Superior temporal gyrus (tissue), 1 donor: ENCODE measurements at regions not wholly inside any gene's neighbourhood (a gene's known extent, or its start where the extent isn't known, plus 50 kb on each side); places are given as distances from the start of the nearest gene placed in this dataset.
"Not testable (repeated sequence)": the region's sequence is repeated elsewhere in the genome, so short reads cannot be mapped to it uniquely, and the experiment has no call there.

ENCODE experiments used
- DNase-seq: peaks from one replicate; pipeline ENCODE4 v3.0.0-alpha.2; 2016; ENCODE audit errors: extremely low spot score

DNA sequence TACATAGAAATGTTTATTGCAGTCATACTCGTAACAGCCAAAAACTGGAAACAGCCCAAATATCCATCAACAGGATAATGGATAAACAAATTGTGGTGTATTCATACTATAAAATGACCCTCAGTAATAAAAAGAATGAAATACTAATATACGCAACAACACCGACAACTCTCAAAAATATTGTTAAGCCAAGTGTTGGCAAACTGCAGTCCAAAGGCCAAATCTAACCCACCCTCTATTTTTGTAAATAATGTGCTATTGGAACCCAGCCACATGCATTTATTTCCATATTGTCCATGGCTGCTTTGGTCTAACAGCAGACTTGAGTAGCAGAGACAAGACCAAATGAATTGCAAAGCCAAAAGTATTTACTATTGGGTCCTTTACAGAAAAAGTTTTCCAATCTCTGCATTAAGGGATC, 151.0 kb downstream of the MREG start:
- DNase-seq = no peak

DNA sequence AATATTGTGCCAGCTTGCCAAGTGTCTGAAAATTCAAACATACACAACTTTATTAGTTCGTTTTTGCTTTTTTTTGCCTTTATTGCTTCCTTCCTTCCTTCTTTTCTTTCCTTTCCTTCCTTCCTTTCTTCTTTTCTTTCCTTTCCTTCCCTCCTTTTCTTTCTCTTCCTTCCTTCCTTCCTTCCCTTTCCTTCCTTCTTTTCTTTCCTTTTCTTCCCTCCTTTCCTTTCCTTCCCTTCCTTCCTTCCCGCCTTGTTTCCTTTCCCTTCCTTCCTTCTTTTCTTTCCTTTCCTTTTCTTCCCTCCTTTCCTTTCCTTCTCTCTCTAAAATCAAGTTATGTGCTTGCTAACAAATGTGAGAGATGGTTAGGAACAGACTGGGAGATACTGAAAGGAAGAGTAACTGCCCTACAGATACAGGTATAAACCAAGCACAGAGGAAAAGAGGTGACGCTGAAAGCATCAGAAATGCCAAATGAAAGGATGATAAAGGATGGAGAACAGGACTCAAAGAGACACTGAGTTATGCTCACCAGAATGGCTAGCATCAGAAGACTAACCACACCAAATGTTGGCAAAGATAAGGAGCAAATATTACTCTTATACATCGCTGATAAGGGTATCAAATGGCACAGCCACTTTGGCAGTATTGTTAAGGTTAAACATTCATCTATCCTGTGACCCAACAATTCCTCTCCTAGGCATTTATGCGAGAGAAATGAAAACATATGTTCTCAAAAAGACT, 151.6 kb downstream of the MREG start:
- DNase-seq = no peak

DNA sequence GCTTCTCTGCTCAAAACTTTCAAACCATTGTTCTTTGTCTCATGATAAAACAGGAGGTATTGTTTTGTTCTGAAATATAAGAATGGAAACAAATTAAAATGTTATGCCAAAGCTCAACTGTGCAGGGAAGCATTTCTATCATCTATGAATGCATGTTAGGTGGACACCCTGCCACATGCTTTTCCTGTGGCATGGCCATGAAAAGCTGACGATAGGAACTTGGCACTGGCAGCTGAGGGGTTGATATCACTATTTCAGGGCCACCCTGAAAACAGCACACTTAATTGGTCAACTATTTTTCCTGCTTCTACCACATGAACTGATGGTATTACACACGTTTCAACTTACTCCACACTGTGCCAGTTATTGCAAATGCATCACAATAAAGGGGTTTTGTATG, 157.3 kb downstream of the MREG start:
- DNase-seq = no peak

DNA sequence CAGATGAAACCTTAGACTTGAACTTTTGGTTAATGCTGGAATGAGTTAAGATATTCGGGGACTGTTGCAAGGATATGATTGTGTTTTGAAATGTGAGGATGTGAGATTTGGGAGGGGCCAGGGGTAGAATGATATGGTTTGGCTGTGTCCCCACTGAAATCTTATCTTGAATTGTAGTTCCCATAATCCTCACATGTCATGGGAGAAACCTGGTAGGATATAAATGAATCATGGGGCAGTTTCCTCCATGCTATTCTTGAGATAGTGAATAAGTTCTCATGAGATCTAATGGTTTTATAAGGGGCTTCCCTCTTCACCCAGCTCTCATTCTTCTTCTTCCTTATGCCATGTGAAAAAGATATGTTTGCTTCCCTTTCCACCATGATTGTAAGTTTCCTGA, 158.0 kb downstream of the MREG start:
- not testable (repeated sequence) for DNase-seq

DNA sequence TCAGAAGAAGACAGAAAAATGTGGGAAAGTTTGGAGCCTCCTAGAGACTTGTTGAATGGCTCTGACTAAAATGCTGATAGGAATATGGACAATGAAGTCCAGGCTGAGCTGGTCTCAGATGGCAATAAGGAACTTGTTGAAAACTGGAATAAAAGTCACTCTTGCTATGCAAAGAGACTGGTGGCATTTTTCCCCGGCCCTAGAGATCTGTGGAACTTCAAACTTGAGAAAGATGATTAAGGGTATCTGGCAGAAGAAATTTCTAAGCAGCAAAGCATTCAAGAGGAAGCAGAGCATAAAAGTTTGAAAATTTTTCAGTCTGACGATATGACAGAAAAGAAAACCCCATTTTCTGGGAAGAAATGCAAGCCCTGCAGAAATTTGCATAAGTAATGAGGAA, 159.3 kb downstream of the MREG start:
- no peak for DNase-seq

DNA sequence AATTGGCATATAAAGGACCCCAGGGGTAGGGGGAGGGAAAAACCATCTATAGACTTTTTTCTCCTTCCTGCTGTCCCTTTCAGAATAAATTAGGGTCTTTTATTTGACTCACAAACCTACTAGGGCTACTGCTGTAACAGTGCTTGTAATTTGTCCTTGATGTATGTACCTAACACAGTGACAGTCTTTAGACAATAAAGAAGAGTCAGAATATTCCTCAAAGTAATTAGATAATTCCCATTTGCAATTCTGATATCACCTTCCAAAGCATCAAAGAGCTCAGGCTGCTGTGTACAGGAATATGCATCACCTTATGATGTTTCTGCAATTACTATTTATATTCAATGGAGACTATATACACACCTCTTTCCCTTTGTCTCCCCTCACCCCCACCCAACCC, 161.7 kb downstream of the MREG start:
- no peak for DNase-seq

DNA sequence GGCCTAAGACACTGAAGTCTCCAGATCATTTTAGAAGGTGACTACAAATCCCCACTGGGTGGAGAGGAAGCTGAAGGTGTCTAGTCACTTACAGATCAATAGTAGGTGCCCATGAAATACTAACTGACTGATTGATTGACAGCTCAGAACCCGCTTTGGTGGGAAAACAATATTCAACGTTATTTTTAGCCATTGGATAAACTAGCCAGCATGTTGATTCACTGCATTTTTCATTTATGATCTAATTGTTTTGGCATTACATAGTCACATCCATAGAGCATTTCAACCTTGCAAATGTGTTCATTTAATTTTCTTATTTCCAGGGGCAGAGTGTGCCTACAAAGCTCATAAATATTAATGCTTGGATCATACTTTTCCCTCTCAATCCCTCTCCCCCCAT, 162.3 kb downstream of the MREG start:
- DNase-seq = no peak

DNA sequence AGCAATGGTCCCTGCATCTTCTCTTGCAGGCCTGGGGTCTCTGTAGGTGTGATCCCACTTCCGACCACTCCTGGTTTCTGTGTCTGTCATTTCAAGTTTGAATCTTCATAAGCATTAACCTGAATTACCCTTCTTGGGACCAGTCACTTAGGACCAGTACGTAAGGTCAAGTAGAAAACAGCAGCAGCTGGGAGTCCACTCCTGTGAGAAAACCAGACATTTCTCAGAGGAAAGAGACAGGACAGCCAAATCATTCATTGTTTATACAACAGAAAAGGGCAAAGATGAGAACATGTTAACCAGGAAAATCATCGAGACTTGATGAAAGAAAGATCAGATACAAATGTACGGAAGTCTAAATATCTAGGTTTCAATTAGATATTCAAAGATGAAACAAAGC, 163.0 kb downstream of the MREG start:
- DNase-seq = no peak

DNA sequence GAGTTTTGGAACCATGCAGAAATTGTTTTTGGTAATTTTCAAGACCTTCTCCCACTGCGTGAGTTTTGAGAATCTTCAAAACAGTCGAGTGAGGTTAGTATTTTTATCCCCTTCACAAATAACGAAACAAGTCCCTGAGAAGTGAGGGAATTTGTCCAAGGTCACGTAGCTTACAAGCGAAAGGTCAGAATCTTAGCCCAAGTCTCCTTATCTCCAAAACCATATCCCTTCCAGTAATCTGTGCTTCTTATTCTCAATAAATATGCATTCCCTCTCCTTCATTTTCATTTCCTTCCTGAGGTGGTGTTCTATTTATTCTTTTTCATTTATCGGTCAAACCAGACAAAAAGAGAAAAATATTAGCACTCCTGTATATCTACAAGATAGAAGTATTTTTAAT, 163.6 kb downstream of the MREG start:
- no peak for DNase-seq

DNA sequence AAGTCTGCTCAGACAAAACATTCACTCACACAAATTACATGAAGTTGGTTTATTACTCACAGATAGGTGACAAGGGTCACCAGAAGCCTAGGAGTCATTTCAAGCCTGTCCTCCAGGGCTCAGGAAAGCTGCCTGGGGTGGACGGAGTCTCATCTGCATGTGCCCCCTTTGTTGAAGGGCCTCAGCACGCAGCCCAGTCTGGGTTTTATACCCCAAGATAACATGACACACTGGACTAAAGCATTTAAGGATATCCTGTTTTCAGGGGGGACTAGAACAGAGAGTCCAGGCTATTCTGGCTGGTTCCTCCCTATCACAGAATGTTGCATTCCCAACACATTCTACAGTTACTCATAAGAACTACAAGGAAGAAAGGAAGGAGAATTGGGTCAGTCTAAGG, 164.7 kb downstream of the MREG start:
- DNase-seq = no peak

DNA sequence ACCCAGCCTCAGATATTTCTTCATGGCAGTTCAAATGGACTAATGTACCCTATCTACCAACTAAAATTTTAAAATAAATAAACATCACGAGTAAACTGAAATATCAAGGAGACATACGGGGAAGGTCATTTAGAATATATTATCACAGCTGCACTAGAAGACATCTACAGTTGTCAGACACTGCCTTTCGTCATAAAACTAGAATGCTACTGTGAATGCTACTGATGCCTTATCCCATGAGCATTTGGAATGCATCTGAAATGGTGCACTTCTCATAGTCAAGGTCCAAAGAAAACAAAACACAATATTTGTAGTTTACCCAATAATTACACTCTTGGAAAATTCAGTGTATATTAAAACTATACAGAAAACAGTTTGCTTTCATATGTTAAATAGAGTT, 165.2 kb downstream of the MREG start:
- no peak for DNase-seq

DNA sequence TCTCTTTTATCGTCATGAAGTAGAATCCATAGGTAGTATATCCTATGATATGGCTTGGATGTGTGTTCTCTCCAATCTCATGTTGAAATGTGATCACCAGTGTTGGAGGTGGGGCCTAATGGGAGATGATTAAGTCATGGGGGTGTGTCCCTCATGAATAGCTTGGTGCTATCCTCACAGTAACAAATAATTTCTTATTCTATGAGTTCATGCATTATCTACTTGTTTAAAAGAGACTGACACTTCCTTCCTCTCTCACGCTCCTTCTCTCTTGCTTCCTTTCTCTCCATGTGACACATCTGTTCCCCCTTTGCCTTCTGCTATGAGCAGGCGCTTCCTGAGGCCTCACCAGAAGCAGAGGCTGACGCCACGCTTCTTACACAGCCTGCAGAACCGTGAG, 165.6 kb downstream of the MREG start:
- no peak for DNase-seq

DNA sequence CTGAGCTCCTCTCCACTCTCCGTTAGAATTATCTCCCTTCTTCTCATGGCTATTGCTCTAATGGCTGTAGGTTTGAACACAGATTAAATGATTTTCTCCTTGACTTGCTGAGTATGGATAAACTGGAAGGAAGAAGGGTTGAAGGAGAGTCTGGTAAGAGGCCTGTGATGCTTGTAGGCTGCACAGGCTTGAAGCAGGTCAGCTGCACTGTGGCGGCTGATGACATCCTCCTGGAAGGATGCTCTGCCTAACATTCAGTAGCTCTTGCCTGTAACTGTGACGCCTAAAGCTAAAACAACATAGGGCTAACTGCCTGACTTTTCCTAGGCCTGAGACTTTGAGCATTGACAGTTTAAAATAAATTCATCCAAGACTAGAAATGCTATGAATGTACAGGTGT, 166.3 kb downstream of the MREG start:
- DNase-seq = no peak

DNA sequence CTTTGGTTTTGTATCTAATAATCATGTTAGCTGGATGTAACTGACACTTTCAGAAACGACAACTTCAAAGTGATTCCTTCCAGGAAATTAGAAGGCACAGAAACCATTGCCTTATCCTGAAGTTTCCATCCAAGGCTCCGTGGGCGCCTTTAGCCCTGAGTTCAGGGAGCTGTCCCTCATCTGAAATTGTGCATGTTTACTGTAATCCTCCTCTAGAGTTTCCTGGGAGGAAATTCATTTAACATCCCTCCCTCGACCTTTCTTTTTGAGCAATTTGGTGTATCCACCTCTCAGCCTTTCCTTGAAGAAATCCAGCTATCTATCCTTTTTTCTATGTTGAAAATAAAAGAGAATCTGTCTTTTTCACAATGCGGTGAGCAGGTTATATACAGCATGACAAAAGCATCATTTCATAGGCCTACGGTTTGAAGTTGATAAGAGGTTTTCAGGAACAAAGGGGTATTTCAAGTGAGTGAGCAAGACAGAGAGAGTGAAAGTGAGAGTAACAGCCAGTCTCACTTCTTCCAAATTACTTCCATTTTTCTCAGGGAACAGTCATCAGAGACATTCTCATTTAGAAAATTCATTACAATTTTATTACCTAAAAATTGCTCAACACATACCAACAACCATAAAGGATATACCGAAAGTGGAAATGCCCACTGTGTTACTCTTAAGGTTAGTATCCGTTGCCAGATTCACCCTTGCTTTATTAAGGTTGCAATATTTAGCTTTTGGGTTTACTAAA, 167.3 kb downstream of the MREG start:
- DNase-seq = no peak

DNA sequence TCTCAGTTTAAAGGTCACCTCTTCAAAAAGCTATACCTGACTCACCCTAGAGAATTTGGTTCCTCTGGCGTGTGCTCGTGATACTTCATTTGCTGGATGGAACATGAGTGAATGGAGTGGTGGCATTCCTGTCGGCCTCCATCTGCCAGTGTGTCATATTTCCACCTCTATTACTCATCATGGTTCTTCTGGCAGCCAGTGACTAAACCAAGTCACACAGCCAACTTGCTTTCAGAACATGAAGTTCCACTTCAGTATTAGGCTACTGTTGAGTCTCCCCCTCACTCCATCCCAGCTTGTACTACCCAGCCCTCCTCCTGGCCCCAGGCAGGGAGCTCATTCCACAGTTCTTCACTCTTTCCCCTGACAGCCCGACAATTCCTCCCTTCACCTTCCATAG, 169.8 kb downstream of the MREG start:
- DNase-seq = peak; percentile 57

DNA sequence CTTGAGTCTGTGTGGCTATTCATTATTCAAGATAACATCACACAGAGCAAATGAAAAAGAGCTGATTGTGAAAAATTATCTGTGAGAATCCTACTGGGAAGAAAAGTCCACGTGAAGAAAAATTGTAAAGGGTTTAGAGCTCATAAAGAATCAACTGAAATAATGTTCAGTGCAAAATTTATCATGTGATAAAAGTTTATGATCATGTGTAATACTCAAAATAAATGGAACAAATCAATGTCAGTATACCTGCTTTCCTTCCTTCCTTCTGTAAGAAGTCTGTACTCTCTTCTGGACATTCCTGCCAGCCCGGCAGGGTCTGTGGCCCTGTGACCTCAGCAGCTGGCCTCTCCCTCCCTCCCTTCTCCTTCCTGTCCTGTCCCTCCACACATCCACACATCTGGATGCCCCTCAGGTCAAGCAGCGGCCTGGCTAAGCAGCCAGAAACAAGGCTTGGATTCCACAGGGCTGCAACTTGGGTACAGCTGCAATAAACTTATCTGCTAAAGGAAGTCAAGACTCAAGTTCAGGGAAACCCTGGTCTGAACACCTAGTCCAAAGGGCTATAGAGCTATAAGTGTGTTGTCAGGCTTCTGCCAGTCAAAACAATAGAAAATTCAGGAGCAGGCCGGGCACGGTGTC, 172.1 kb downstream of the MREG start:
- DNase-seq = no peak

DNA sequence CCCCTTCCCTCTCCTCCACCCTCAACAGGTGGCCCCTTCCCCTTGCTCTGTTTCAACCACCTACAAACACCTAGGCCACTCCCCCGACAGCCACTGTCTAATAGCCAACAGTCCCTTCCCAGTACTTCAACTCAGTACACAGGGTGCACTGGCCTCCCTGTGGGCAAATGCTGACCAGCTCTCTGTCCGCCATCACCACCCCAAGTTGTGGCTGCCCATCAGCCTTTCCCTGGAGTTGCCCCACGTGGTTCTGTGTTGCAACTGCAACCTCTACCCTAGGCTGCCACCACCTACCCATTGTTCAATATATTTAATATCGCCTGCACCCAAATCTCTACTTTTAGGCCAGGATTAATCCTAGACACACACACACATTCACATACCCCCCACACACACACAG, 173.5 kb downstream of the MREG start:
- no peak for DNase-seq

DNA sequence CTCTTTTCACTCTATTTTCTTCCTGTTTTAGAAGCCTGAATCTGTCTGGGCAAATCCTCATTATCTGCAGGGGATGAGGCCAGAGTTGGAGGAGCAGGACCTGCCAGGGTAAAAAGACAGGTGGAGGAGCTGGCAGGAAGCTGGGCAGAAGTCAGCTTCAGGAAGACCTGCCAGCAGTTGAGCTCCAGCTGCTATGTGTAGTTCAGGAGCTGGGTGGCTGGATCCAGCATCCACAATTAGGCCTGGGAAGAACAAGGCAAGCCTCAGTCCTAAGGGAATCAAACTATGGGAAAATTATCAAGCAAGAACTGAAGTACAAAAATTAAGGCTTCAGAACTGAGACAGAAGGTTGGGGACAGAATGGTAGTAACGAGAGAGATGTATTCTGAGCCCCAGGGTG, 174.0 kb downstream of the MREG start:
- no peak for DNase-seq

DNA sequence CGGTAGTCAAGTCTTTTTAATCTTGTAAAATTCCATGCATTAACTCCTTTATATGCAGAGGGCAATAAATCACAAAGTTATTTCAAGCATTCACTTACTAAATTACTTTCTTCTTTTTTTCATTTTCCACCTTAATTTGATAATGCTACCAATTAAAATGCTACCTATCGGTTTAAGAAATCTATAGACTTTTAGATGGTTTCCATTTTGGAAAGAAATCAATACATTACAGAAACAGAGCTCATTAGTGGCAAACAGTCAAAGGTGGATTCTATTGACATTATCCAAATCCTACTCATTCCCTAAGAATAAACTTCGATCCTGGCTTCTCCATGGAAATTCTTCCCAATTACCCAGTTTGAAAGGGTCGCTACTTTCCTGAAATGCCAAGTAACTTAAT, 176.5 kb downstream of the MREG start:
- DNase-seq = no peak

DNA sequence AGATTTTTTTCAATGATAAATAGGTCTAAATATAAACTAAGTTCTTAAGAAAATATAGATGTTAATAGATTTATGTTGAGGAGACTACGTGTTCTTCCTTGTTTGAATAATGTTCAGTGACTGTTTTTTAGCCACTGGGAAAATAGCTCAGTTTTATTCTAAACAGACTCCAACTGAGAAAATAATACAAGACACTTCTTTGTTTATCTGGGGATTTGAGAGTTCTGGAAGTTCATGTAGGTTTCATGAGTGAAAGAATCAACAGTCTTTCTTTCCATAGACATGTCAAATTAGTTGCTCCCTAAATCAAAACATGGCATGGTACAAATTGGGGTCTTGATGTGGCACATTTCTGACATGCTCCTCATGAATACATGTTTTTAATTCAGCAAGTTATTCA, 177.7 kb downstream of the MREG start:
- no peak for DNase-seq

DNA sequence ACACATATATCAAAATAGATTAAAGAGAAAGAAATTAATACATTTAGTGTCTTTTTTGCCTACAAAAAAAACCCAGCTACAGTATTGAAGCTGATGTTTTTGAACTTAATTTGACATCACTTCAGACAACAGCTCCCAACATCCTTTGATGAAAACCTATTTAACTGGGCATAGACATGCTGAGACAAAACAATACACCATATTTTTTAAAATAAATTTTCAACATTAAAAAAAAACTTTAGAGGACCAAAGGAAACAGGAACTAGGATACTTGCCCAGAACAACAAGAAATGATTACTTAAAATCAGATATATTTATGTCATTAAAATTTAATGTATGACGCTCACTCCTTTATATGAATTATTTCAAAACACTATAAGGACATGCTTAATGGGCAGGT, 178.1 kb downstream of the MREG start:
- no peak for DNase-seq

DNA sequence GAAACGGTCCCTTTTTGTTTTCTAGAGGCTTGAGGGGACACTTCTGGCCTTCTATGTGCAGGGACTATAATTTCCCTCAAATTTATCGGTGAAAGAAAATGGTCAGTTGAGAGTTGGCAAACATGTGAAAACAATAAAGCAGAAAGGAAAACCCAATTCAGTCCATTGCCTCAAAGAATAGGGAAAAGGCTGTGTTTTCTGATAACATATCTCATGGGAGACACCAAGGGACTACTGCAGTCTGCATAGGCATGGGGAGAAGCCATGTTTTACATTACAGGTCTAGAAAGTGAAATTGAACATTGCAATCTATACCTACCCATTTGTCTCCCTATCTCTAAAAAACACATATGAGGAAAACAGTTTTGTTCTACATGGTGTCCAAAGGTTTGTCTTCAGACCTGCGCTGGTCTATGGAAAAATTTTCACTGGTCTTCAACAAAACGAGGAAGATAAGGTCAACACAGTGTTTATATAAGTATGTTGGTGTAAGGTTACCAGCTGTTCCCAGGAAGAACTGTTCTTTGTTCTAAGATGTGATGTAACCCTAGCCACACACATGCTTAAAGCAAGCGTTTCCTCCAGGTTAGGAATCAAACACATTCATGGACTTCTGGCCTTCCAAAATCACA, 179.7 kb downstream of the MREG start:
- DNase-seq = no peak

DNA sequence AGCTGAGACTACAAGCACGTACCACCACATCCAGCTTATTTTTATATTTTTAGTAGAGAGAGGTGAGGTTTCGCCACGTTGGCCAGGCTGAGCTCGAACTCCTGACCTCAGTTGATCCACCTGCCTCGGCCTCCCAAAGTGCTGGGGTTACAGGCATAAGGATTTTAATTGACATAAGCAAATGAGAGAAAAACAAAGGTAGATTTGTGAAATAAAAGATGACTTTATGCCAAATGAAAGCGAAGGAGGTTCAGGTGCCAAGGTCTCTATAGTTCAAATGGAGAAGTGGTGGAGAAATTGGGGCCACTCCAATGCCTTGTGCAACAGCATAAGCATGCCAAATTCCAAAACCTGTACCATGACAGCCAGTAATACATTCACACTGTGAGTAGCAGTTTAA, 180.6 kb downstream of the MREG start:
- no peak for DNase-seq
